B cell (primary cell): ENCODE measurements at regions not wholly inside any gene's neighbourhood (a gene's known extent, or its start where the extent isn't known, plus 50 kb on each side); places are given as distances from the start of the nearest gene placed in this dataset.

Experiments
- CTCF ChIP-seq: fragments of 200-600 bp; IDR thresholded peaks from one replicate; pipeline ENCODE4 v1.8.0; 2022; ENCODE audit warnings: antibody characterized with exemption, mild to moderate bottlenecking
- EZH2 ChIP-seq: IDR thresholded peaks from 2 replicates; pipeline ENCODE4 v1.6.1; 2012; ENCODE audit warnings: borderline replicate concordance, low read depth, mild to moderate bottlenecking, moderate library complexity, low read length; ENCODE audit not compliant: insufficient read depth, poor library complexity, severe bottlenecking

GRCh38 chr12:102633981-102634605 is 153.7 kb upstream of the IGF1 start:
- TF ChIP-seq CTCF (no peak), EZH2 (no peak)
